Muscle layer of colon (tissue), 2 donors: ENCODE measurements at regions not wholly inside any gene's neighbourhood (a gene's known extent, or its start where the extent isn't known, plus 50 kb on each side); places are given as distances from the start of the nearest gene placed in this dataset.

ENCODE experiments used
- H3K27ac ChIP-seq: one replicate; pipeline ENCODE4 v1.7.0; 2013; ENCODE audit warnings: low read depth, mild to moderate bottlenecking, low read length, moderate library complexity
- H3K27me3 ChIP-seq, 2 donors: one replicate each; pipeline ENCODE4 v1.7.0; 2013; ENCODE audit warnings: low read length in 2 of 2, mild to moderate bottlenecking in 2 of 2; ENCODE audit not compliant: insufficient read depth in 2 of 2, control insufficient read depth in 1 of 2
- H3K36me3 ChIP-seq: one replicate; pipeline ENCODE4 v1.7.0; 2013; ENCODE audit warnings: mild to moderate bottlenecking, low read length; ENCODE audit not compliant: insufficient read depth
- H3K4me1 ChIP-seq: one replicate; pipeline ENCODE4 v1.7.0; 2013; ENCODE audit warnings: mild to moderate bottlenecking, low read length; ENCODE audit not compliant: insufficient read depth
- H3K4me3 ChIP-seq, 2 donors: one replicate each; pipeline ENCODE4 v1.7.0; 2013; ENCODE audit warnings: low read length in 2 of 2, low read depth in 1 of 2, mild to moderate bottlenecking in 1 of 2, moderate library complexity in 1 of 2
- H3K9ac ChIP-seq: one replicate; pipeline ENCODE4 v1.7.0; 2013; ENCODE audit warnings: low read length
- H3K9me3 ChIP-seq: one replicate; pipeline ENCODE4 v1.7.0; 2013; ENCODE audit warnings: mild to moderate bottlenecking, low read length
- donor health status: abdominal sarcoma.
- donor health status: Adenocarcinoma of cecum.

DNA sequence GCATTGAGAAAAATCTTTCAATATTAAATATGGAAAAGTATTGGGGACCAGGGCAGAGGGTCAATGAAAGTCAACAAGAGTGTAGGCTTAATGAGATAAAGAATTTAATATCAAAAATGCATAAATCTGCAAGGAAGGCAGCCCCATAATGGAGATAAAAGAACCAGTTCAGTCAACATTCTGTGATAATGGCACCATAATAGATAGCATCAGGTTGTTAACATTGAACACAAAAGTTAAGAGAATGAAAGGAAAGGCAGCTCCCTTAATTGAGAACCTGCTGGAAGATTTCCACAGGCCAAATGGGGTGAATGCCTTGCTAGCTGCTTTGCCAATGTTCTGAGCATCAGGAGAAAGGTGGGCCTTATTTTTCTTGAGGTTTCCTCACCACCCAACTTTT is 60.4 kb upstream of the TMEM33 start:
- no peaks in the 10 kb centered on the region for H3K4me1 ChIP-seq
- H3K4me3 ChIP-seq, result no peak overlapping the region
- no peaks in the 10 kb centered on the region for H3K36me3 ChIP-seq
- no peak overlapping the region for H3K27ac ChIP-seq
- H3K9ac ChIP-seq, result no peak overlapping the region
- H3K27me3 ChIP-seq, result peaks cover 31 to 55% of the 10 kb centered on the region in 2 donors
- H3K9me3 ChIP-seq, result no peaks in the 10 kb centered on the region

DNA sequence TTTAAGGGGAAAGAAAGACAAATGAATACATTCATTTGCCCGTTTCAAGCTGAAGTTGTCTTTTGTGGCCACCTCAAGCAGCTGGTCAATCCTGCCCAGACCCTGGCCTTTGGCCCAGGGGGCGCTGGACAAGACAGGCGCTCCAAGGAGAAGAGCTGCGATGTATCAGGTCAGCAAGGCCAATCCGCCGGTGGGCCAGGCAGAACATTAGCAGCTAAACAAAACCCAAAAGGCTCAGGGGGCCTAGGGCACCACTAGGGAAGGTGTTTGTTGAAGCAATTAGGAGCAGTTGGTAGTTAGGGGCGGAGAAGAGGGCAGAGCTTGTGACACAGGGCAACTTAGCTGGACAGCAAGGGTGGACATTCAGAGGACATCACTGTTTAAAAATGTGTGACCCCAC is 60.8 kb upstream of the TMEM33 start:
- no peak overlapping the region for H3K4me3 ChIP-seq

DNA sequence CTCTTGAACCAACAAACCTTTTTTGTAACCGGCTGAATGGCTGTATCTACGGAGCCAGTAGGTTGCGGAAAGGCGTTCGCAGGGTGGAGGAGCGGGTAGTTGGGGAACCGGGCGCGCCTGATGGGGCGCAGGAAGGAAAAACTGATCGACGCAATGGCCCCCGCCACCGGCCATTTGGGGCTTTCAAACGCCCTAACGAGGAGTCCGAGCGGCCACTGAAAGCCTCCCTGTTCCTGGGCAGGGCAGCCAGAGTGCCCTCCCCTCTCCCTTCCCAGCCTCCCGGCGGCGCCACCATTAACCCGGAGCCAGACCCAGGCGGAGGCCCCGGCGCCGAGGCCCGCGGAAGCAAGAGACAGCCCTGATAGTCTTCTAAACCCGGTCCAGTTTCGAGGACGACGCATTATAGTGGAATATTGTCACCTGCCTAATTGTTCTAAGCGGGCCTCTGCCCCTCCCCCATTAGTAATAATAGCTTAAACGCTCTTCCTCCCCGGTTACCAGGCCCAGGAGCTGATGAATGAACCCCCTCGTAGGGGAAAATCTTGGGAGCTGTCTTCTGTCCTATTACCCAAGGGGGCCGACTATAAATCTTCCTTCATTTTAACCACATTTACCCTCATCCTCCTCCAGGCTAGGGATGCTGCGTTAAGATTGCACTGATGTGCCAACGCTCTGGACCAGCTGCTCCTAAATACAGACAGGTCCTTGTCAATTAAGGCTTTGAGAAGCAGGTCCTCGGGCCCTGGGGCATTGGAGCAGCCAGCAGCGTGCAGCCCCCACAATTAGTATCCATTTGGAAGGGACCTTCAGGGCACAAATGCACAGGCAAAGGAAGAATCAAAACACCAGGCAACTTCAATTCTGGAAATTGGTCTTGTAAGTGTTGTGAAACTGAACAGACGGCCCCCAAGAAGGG is 61.6 kb upstream of the TMEM33 start:
- Histone ChIP-seq H3K9me3 (no peaks in the 10 kb centered on the region), H3K9ac (no peak overlapping the region), H3K4me1 (no peaks in the 10 kb centered on the region), H3K4me3 (no peak overlapping the region), H3K27ac (no peak overlapping the region), H3K36me3 (no peaks in the 10 kb centered on the region), H3K27me3 (peaks cover 22 to 43% of the 10 kb centered on the region in 2 donors)

More for the DNA sequence above, 60.8 kb upstream of the TMEM33 start:
- Histone ChIP-seq H3K4me1 (no peaks in the 10 kb centered on the region), H3K9me3 (no peaks in the 10 kb centered on the region), H3K9ac (no peak overlapping the region), H3K27me3 (peaks cover 27 to 50% of the 10 kb centered on the region in 2 donors), H3K27ac (no peak overlapping the region), H3K36me3 (no peaks in the 10 kb centered on the region)

DNA sequence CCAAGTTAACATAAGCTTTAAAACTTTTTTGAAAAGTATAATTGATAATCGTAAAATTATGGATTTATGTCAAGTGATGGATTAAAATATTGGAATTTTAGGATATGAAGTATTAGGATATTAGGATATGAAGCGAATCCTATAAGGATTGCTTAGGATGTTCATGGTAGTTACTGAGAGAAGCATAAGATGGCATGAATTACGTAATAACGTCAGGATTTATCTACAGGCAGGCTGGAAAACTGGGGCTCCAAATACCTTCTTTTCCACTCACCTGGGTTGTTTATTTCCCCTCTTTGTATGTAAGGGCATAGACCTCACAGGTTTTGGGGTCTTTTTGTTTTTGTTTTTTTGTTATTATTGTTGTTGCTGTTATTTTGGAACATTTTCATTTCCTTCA is 65.2 kb upstream of the TMEM33 start:
- no peaks in the 10 kb centered on the region for H3K36me3 ChIP-seq
- H3K9ac ChIP-seq, result no peak overlapping the region
- no peak overlapping the region for H3K4me3 ChIP-seq
- no peaks in the 10 kb centered on the region for H3K4me1 ChIP-seq
- no peaks in the 10 kb centered on the region for H3K9me3 ChIP-seq
- H3K27ac ChIP-seq, result no peak overlapping the region
- peaks cover 32 to 57% of the 10 kb centered on the region in 2 donors for H3K27me3 ChIP-seq

DNA sequence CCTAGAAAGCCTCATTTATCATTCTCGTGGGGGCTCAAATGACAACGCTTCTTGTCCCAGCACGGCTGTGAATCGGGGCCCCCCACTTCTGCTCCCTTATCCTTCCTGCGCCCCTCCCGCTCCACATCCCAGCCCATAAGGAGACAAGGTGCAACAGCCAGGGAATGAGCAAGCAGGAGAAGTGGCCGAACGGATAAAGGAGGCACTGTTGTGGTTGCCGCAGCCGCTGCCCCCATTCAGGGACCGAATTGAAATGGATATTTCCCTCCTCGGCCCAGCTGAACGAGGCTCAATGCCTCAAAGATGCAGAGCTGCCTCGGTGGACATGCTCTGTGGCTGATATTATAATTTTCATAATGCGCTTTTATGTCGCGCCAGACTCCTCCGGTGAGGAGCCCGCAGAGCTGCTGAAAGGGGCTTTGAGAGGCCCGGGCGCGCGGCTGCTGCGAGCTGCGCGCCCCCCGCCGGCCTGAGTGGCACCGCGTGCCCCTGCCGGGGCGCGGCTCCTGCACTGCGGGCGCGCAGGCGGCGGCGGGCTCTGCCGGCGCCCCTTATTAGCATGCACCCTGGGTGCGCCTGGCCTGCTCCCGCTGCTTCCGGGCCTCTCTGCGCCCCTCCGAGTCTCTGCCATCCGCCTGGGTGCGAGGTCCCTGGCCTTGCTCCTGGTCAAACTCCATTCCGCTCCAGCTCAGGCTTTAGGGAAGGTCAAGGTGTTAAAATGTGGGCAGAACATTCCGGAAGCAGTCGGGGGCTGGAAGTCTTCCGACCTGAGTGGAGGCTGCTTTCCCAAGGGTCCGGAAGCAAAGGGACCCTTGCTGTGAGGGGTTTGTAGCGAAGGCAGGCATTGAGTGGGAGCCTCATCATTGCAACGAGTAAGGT is 68.2 kb upstream of the TMEM33 start:
- no peaks in the 10 kb centered on the region for H3K9me3 ChIP-seq
- H3K4me3 ChIP-seq, result no peak overlapping the region
- no peak overlapping the region for H3K27ac ChIP-seq
- H3K36me3 ChIP-seq, result no peaks in the 10 kb centered on the region
- H3K9ac ChIP-seq, result no peak overlapping the region
- no peaks in the 10 kb centered on the region for H3K4me1 ChIP-seq
- peaks cover 25 to 45% of the 10 kb centered on the region in 2 donors for H3K27me3 ChIP-seq

DNA sequence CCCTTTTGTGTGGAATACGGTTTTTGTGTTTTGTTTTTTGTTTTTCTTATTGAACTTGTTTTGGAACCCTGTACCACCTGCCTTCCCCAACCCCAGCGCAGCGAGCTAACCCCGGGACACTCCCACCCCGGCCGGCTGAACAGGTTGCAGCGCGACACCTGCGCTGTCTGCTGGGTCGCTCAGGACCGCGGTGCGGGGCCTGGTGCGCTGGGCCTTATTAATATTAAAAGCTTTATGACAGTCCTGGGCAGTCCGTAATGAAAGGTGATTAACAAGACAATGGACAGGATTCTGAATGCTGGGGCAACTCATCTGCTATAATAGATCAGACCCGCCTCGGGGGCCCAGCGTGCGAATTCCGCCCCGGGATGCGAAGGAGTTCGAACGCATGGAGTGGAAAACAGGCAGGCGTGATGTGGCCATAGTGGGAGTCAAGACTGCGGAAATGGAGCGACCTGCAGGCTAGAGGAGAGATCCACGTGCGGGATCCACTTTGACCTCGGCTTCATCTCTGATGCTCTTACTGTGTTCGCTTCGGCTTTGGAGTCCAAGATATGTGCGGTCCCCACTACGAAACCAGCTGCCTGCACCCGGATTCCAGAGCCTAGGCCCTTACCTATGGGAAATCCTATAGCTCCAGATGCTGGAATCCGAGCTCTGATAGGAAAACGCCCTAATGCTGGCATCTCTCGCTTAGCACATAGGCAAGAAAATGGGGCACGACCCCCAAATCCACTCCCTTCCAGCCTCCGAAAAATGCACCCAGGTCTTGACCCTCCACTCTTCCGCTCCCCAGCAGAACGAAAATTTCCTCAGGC is 69.0 kb upstream of the TMEM33 start:
- no peaks in the 10 kb centered on the region for H3K36me3 ChIP-seq
- H3K27ac ChIP-seq, result no peak overlapping the region
- no peak overlapping the region for H3K4me3 ChIP-seq
- no peaks in the 10 kb centered on the region for H3K4me1 ChIP-seq
- no peak overlapping the region for H3K9ac ChIP-seq
- no peaks in the 10 kb centered on the region for H3K9me3 ChIP-seq
- peaks cover 25 to 44% of the 10 kb centered on the region in 2 donors for H3K27me3 ChIP-seq

DNA sequence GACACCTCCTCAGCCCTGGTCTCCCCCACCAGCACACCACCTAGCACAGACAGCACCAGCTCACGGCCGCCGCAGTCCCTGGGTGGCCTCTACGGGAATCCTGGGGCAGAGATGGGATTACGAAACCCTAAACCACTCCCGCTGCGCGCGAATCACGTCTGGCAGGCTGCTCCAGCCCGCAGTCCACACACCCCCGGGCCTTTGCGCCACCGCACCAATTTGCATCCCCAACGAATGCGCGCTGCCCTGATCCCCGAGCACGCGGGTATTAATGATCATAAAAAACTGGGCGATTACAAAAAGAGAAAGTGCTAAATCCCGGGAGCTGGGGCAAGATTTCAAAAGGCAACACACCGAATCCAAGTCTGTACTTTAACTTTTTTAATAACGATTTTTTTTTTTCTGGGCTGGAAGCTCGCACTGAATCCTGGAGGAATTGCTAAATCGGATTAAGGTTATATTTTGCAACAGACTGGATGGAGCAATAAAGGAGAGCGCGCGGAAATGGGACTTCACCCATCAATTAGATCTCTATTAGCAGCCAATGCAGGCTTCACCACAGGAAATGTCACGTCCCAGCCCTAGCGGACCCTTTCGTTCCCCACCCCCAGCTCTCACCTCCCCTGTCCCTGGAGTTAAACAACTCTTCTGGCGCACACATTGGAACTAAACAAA is 69.8 kb upstream of the TMEM33 start:
- peaks cover 25 to 44% of the 10 kb centered on the region in 2 donors for H3K27me3 ChIP-seq
- no peak overlapping the region for H3K4me3 ChIP-seq
- H3K36me3 ChIP-seq, result no peaks in the 10 kb centered on the region
- no peak overlapping the region for H3K9ac ChIP-seq
- H3K27ac ChIP-seq, result no peak overlapping the region
- no peaks in the 10 kb centered on the region for H3K4me1 ChIP-seq
- H3K9me3 ChIP-seq, result no peaks in the 10 kb centered on the region

DNA sequence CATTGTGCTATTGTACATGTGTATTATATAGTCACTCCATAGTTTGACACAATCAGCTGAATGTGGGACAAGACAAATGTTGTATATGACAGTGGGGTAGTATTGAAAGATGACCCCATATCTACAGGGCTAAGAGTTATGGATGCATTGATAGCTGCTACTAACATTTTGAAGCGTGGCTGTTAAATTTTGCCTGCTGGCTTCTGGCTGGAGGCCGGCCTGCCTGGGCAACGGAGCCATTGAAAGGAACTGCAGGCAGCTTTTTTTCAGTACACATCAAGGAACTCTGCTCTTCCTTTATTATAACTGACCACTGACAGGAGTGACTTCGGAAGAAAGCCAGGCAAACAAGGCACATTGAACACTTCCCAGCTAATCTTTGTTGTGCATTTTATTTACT is 76.1 kb upstream of the TMEM33 start:
- Histone ChIP-seq H3K4me1 (no peaks in the 10 kb centered on the region), H3K9ac (no peak overlapping the region), H3K27me3 (peaks cover 0 to 7% of the 10 kb centered on the region in 2 donors), H3K36me3 (no peaks in the 10 kb centered on the region), H3K27ac (no peak overlapping the region), H3K9me3 (no peaks in the 10 kb centered on the region), H3K4me3 (no peak overlapping the region)

DNA sequence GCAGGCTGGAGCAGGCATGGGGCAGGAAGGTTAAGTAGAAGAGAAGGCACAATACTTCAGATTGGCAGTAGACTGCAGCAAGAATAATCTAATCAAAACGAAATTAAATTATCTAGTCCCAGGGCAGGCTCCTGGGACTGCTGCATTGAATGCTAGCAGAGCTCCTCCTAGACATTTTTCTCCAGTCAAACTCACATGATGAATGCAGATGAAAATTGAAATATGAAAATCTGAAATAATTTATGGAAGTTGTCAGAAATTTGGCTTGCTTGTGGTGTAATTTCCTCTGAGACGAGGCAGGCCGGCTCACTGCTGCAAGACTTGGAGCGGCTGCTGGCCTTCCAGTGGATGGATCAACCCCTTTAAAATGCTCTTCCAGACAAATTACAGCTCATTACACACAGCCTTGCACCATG is 78.0 kb upstream of the TMEM33 start:
- Histone ChIP-seq H3K4me3 (no peak overlapping the region), H3K27ac (no peak overlapping the region), H3K9ac (no peak overlapping the region), H3K27me3 (no peaks in the 10 kb centered on the region), H3K4me1 (no peaks in the 10 kb centered on the region), H3K9me3 (no peaks in the 10 kb centered on the region), H3K36me3 (no peaks in the 10 kb centered on the region)

DNA sequence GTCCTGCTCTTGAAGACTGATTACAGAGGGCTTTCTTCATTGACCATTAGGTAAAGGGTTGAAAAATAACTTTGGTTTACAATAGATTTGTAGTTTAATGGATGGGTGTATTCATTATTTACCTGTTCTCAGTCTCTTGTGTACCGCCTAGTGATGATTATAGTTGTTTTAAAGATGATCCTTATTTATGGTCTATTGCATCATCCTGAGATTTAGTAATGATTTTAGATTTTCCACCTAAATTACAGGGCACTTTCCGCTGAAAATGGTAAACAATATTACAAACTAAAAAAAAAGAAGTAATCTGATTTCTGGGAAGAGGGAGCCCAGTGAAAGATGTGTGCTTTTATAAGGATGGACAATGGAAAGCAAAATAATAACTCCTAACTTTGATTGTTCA is 78.4 kb upstream of the TMEM33 start:
- Histone ChIP-seq H3K27ac (no peak overlapping the region), H3K4me1 (no peaks in the 10 kb centered on the region), H3K4me3 (no peak overlapping the region), H3K9ac (no peak overlapping the region), H3K36me3 (no peaks in the 10 kb centered on the region), H3K27me3 (no peaks in the 10 kb centered on the region), H3K9me3 (no peaks in the 10 kb centered on the region)
